AG08395 (cell line): ENCODE measurements at regions not wholly inside any gene's neighbourhood (a gene's known extent, or its start where the extent isn't known, plus 50 kb on each side); places are given as distances from the start of the nearest gene placed in this dataset.
"Not testable (repeated sequence)": the region's sequence is repeated elsewhere in the genome, so short reads cannot be mapped to it uniquely, and the experiment has no call there.

Source experiments
- DNase-seq: peaks from one replicate; pipeline ENCODE4 v3.0.0; 2012; ENCODE audit warnings: mixed read lengths, low spot score

GRCh38 chr2:63739180-63739579 is 102.5 kb upstream of the UGP2 start:
- DNase-seq, result not testable (repeated sequence)

GRCh38 chr2:63740020-63740419 is 101.7 kb upstream of the UGP2 start:
- DNase-seq, result no peak

- no peak for DNase-seq
Measured at GRCh38 chr2:63740943-63741342, 100.8 kb upstream of the UGP2 start.

GRCh38 chr2:63741884-63742579 is 99.7 kb upstream of the UGP2 start:
- DNase-seq, result no peak

- DNase-seq, result no peak
Measured at GRCh38 chr2:63742580-63742976, 99.1 kb upstream of the UGP2 start.

- DNase-seq, result no peak
Measured at GRCh38 chr2:63743170-63743981, 98.3 kb upstream of the UGP2 start.

- no peak for DNase-seq
Measured at GRCh38 chr2:63743982-63744966, 97.4 kb upstream of the UGP2 start.

- DNase-seq, result not testable (repeated sequence)
Measured at GRCh38 chr2:63746548-63746947, 95.1 kb upstream of the UGP2 start.

GRCh38 chr2:63751901-63752300 is 89.8 kb upstream of the UGP2 start:
- no peak for DNase-seq

- peak; percentile 24 for DNase-seq
Measured at GRCh38 chr2:63755216-63755615, 86.5 kb upstream of the UGP2 start.

- peak; percentile 37 for DNase-seq
Measured at GRCh38 chr2:63755965-63756364, 85.7 kb upstream of the UGP2 start.

GRCh38 chr2:63763391-63763941 is 78.2 kb upstream of the UGP2 start:
- peak; percentile 72 for DNase-seq

- DNase-seq, result peak; percentile 27
Measured at GRCh38 chr2:63764630-63765029, 77.1 kb upstream of the UGP2 start.

- no peak for DNase-seq
Measured at GRCh38 chr2:63765117-63765516, 76.6 kb upstream of the UGP2 start.

GRCh38 chr2:63767307-63767706 is 74.4 kb upstream of the UGP2 start:
- no peak for DNase-seq

GRCh38 chr2:63768051-63768450 is 73.6 kb upstream of the UGP2 start:
- no peak for DNase-seq

- DNase-seq, result no peak
Measured at GRCh38 chr2:63769915-63770314, 71.8 kb upstream of the UGP2 start.

GRCh38 chr2:63772061-63772460 is 69.6 kb upstream of the UGP2 start:
- DNase-seq, result no peak

- no peak for DNase-seq
Measured at GRCh38 chr2:63775191-63775590, 66.5 kb upstream of the UGP2 start.

GRCh38 chr2:63776382-63776781 is 65.3 kb upstream of the UGP2 start:
- DNase-seq, result no peak

GRCh38 chr2:63777816-63778215 is 63.9 kb upstream of the UGP2 start:
- DNase-seq, result no peak

GRCh38 chr2:63778391-63778790 is 63.3 kb upstream of the UGP2 start:
- no peak for DNase-seq
